ENCODE measurements at regions not wholly inside any gene's neighbourhood (a gene's known extent, or its start where the extent isn't known, plus 50 kb on each side); places are given as distances from the start of the nearest gene placed in this dataset.

DNA sequence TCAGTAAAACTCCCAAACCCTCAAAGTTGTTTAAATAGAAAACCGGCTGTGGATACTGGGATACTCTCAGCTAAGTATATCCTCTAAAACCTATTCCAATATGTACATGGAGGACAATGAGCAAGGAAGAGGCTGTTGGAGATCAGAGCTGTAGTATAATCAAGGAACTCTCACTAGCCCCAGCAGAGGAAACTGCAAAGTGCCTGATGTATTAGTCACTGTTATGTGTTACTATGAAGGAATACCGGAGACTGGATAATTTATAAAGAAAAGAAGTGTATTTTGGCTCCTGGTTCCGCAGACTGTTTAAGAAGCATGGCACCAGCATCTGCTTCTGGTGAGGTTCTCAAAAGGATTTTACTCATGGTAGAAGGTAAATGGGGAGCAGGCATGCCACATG is 65.6 kb upstream of the RPL10L start:
- TF ChIP-seq TAF1 (IDR thresholded peaks at IDR 0.05; ENCODE audit: low read depth, low read length), result no peak
- TF ChIP-seq POLR2A (IDR thresholded peaks at IDR 0.05; ENCODE audit: low read depth, low read length), result no peak
- TF ChIP-seq SPI1 (IDR thresholded peaks at IDR 0.05; ENCODE audit: low read depth, low read length), result no peak
- TF ChIP-seq POLR2AphosphoS5 (IDR thresholded peaks at IDR 0.05; ENCODE audit: low read depth, low read length), result no peak
- no peak for TF ChIP-seq POU2F2 (IDR thresholded peaks at IDR 0.05; ENCODE audit: low read depth, low read length)
